H9 (cell line): ENCODE measurements at regions not wholly inside any gene's neighbourhood (a gene's known extent, or its start where the extent isn't known, plus 50 kb on each side); places are given as distances from the start of the nearest gene placed in this dataset.

Experiments
- DNase-seq: peaks from one replicate; pipeline ENCODE4 v3.0.0-alpha.2; 2017
- H2AFZ ChIP-seq: one replicate; pipeline ENCODE4 v1.6.1; 2013; ENCODE audit warnings: mild to moderate bottlenecking, low read length, control low read depth, moderate library complexity
- H2AK5ac ChIP-seq: 2 replicates; pipeline ENCODE4 v1.6.1; 2013; ENCODE audit warnings: low read length, control low read depth, mixed read lengths; ENCODE audit not compliant: insufficient read length
- H2BK120ac ChIP-seq: one replicate; pipeline ENCODE4 v1.6.1; 2013; ENCODE audit warnings: low read depth, mild to moderate bottlenecking, low read length, control low read depth, inconsistent platforms; ENCODE audit not compliant: poor library complexity, severe bottlenecking
- H2BK12ac ChIP-seq: 2 replicates; pipeline ENCODE4 v1.6.1; 2013; ENCODE audit warnings: low read length, control low read depth, mixed read lengths, low read depth; ENCODE audit not compliant: insufficient read length
- H2BK15ac ChIP-seq: 2 replicates; pipeline ENCODE4 v1.6.1; 2013; ENCODE audit warnings: low read depth, low read length, control low read depth
- H2BK20ac ChIP-seq: one replicate; pipeline ENCODE4 v1.6.1; 2013; ENCODE audit warnings: low read depth, mild to moderate bottlenecking, low read length, control low read depth, inconsistent platforms; ENCODE audit not compliant: poor library complexity, severe bottlenecking
- H2BK5ac ChIP-seq: 2 replicates; pipeline ENCODE4 v1.6.1; 2013; ENCODE audit warnings: low read length, control low read depth, mixed read lengths; ENCODE audit not compliant: insufficient read length
- H3K14ac ChIP-seq: 2 replicates; pipeline ENCODE4 v1.6.1; 2013; ENCODE audit warnings: low read length, control low read depth; ENCODE audit not compliant: insufficient read depth
- H3K18ac ChIP-seq: 2 replicates; pipeline ENCODE4 v1.6.1; 2013; ENCODE audit warnings: low read depth, mild to moderate bottlenecking, mixed read lengths, low read length, control low read depth; ENCODE audit not compliant: insufficient read length
- H3K23ac ChIP-seq: 2 replicates; pipeline ENCODE4 v1.6.1; 2013; ENCODE audit warnings: low read length, control low read depth, mixed read lengths, low read depth; ENCODE audit not compliant: insufficient read length
- H3K23me2 ChIP-seq: 2 replicates; pipeline ENCODE4 v1.6.1; 2013; ENCODE audit warnings: low read depth, mild to moderate bottlenecking, mixed read lengths, low read length, control low read depth; ENCODE audit not compliant: insufficient read length, poor library complexity, severe bottlenecking
- H3K27ac ChIP-seq: 2 replicates; pipeline ENCODE4 v1.5.1; 2013; ENCODE audit warnings: low read length, control low read depth, mixed read lengths, low read depth; ENCODE audit not compliant: insufficient read length
- H3K27me3 ChIP-seq: 2 replicates; pipeline ENCODE4 v1.6.1; 2013; ENCODE audit warnings: low read length, control low read depth, inconsistent platforms; ENCODE audit not compliant: insufficient read depth
- H3K4ac ChIP-seq: 2 replicates; pipeline ENCODE4 v1.6.1; 2013; ENCODE audit warnings: low read depth, mild to moderate bottlenecking, control low read depth, inconsistent platforms, low read length, moderate library complexity
- H3K4me1 ChIP-seq: 2 replicates; pipeline ENCODE4 v1.6.1; 2013; ENCODE audit warnings: low read length, control low read depth, inconsistent platforms; ENCODE audit not compliant: insufficient read depth
- H3K4me2 ChIP-seq: 2 replicates; pipeline ENCODE4 v1.6.1; 2013; ENCODE audit warnings: low read length, control low read depth, mixed read lengths; ENCODE audit not compliant: insufficient read length, insufficient read depth
- H3K56ac ChIP-seq: 2 replicates; pipeline ENCODE4 v1.6.1; 2013; ENCODE audit warnings: low read depth, mild to moderate bottlenecking, mixed read lengths, low read length, control low read depth; ENCODE audit not compliant: insufficient read length
- H3K79me1 ChIP-seq: 2 replicates; pipeline ENCODE4 v1.6.1; 2013; ENCODE audit warnings: low read depth, mild to moderate bottlenecking, moderate library complexity, low read length, control low read depth, inconsistent platforms; ENCODE audit not compliant: insufficient read depth, poor library complexity, severe bottlenecking
- H3K79me2 ChIP-seq: 2 replicates; pipeline ENCODE4 v1.6.1; 2013; ENCODE audit warnings: low read length, control low read depth, inconsistent platforms; ENCODE audit not compliant: insufficient read depth
- H3K9ac ChIP-seq: 2 replicates; pipeline ENCODE4 v1.6.1; 2013; ENCODE audit warnings: low read length, control low read depth, mixed read lengths; ENCODE audit not compliant: insufficient read length; ENCODE audit errors: extremely low read depth
- H3K9me3 ChIP-seq: one replicate; pipeline ENCODE4 v1.6.1; 2013; ENCODE audit warnings: low read depth, low read length, inconsistent platforms; ENCODE audit not compliant: control insufficient read depth
- H3T11ph ChIP-seq: one replicate; pipeline ENCODE4 v1.6.1; 2013; ENCODE audit warnings: mild to moderate bottlenecking, low read length, control low read depth, inconsistent platforms
- H4K20me1 ChIP-seq: one replicate; pipeline ENCODE4 v1.6.1; 2013; ENCODE audit not compliant: control insufficient read depth, insufficient read length, insufficient read depth
- H4K5ac ChIP-seq: 2 replicates; pipeline ENCODE4 v1.6.1; 2013; ENCODE audit warnings: low read depth, mild to moderate bottlenecking, mixed read lengths, low read length, control low read depth; ENCODE audit not compliant: insufficient read length
- H4K8ac ChIP-seq: replicated peaks from 2 replicates; pipeline ENCODE4 v1.6.1; 2013; ENCODE audit warnings: low read length, control low read depth, mixed read lengths, low read depth; ENCODE audit not compliant: insufficient read length
- H4K91ac ChIP-seq: 2 replicates; pipeline ENCODE4 v1.6.1; 2013; ENCODE audit warnings: low read depth, mild to moderate bottlenecking, moderate library complexity, mixed read lengths, low read length, control low read depth; ENCODE audit not compliant: insufficient read length
- H3K27ac Mint-ChIP-seq, 3 experiments: 2 replicates in 2 of 3; 3 replicates in 1 of 3; pipeline ENCODE4 v1.8.0; 2020 to 2021; ENCODE audit warnings: mixed read lengths in 3 of 3, mild to moderate bottlenecking in 1 of 3, moderate library complexity in 1 of 3
- H3K27me3 Mint-ChIP-seq: 2 replicates; pipeline ENCODE4 v1.8.0; 2021; ENCODE audit warnings: low read depth, mild to moderate bottlenecking, moderate library complexity, mixed read lengths
- H3K36me3 Mint-ChIP-seq, 3 experiments: 2 replicates in 2 of 3; 3 replicates in 1 of 3; pipeline ENCODE4 v1.8.0; 2020 to 2021; ENCODE audit warnings: low read depth in 3 of 3, mixed read lengths in 3 of 3; ENCODE audit not compliant: insufficient read depth in 1 of 3
- H3K4me1 Mint-ChIP-seq, 2 experiments: 2 replicates each; pipeline ENCODE4 v1.8.0; 2020; ENCODE audit warnings: mixed read lengths in 2 of 2
- H3K4me3 Mint-ChIP-seq, 2 experiments: 2 replicates in 1 of 2; 3 replicates in 1 of 2; pipeline ENCODE4 v1.8.0; 2020 to 2021; ENCODE audit warnings: mild to moderate bottlenecking in 2 of 2, mixed read lengths in 2 of 2, moderate library complexity in 1 of 2
- H3K9me3 Mint-ChIP-seq, 2 experiments: 2 replicates in 1 of 2; 3 replicates in 1 of 2; pipeline ENCODE4 v1.8.0; 2020; ENCODE audit warnings: mild to moderate bottlenecking in 2 of 2, mixed read lengths in 2 of 2, moderate library complexity in 1 of 2
- WGBS: extraction: QIAGEN DNeasy Blood & Tissue Kit; methylation state at CpG from one replicate; pipeline ENCODE4 v1.1.7; 2013; ENCODE audit warnings: missing lambda C conversion rate, low lambda C conversion rate, mixed read lengths; ENCODE audit not compliant: insufficient read length; ENCODE audit errors: extremely low coverage; 5-methylcytosine and 5-hydroxymethylcytosine counted together
- TF ChIP-seq, protein P1 (sequence below): fragments of 200-600 bp; sonication (generic); conservative IDR thresholded peaks from 3 replicates; pipeline ENCODE4 v1.8.0; 2021; ENCODE audit warnings: antibody characterized with exemption, mild to moderate bottlenecking

GRCh38 chr18:46411191-46411828, 245.7 kb downstream of the LOXHD1 start:
- Histone ChIP-seq H3K27me3 (no peaks in the 10 kb centered on the region), H3K4me1 (peaks cover 21% of the 10 kb centered on the region), H4K91ac (no peak overlapping the region), H3K79me2 (no peaks in the 10 kb centered on the region), H3T11ph (no peak overlapping the region), H3K14ac (no peak overlapping the region), H3K9ac (no peak overlapping the region), H2BK5ac (no peak overlapping the region), H3K27ac (no peak overlapping the region), H2BK120ac (no peak overlapping the region), H4K8ac (no peak overlapping the region), H2BK12ac (no peak overlapping the region), H2BK20ac (no peak overlapping the region), H2BK15ac (no peak overlapping the region), H3K18ac (no peak overlapping the region), H4K20me1 (no peaks in the 10 kb centered on the region), H2AFZ (no peak overlapping the region), H4K5ac (no peak overlapping the region), H3K9me3 (no peaks in the 10 kb centered on the region), H2AK5ac (no peak overlapping the region), H3K4ac (no peak overlapping the region), H3K56ac (no peak overlapping the region), H3K23me2 (no peaks in the 10 kb centered on the region), H3K23ac (no peak overlapping the region), H3K4me2 (no peak overlapping the region), H3K79me1 (no peaks in the 10 kb centered on the region)
- WGBS: no CpG with 5 or more reads among the region's 4 CpGs
- no peak for DNase-seq
- TF ChIP-seq, protein P1, sequence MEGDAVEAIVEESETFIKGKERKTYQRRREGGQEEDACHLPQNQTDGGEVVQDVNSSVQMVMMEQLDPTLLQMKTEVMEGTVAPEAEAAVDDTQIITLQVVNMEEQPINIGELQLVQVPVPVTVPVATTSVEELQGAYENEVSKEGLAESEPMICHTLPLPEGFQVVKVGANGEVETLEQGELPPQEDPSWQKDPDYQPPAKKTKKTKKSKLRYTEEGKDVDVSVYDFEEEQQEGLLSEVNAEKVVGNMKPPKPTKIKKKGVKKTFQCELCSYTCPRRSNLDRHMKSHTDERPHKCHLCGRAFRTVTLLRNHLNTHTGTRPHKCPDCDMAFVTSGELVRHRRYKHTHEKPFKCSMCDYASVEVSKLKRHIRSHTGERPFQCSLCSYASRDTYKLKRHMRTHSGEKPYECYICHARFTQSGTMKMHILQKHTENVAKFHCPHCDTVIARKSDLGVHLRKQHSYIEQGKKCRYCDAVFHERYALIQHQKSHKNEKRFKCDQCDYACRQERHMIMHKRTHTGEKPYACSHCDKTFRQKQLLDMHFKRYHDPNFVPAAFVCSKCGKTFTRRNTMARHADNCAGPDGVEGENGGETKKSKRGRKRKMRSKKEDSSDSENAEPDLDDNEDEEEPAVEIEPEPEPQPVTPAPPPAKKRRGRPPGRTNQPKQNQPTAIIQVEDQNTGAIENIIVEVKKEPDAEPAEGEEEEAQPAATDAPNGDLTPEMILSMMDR: no peak
- Mint-ChIP-seq H3K4me1 (peaks cover 51 to 53% of the 10 kb centered on the region in 2 experiments), H3K27ac (no peak overlapping the region), H3K4me3 (no peak overlapping the region), H3K27me3 (peaks cover 4% of the 10 kb centered on the region), H3K36me3 (no peaks in the 10 kb centered on the region), H3K9me3 (no peaks in the 10 kb centered on the region; a peak in 2 of 5 replicates)
